Central memory CD8-positive, alpha-beta T cell (primary cell): ENCODE measurements at regions not wholly inside any gene's neighbourhood (a gene's known extent, or its start where the extent isn't known, plus 50 kb on each side); places are given as distances from the start of the nearest gene placed in this dataset.
A peak's percentile ranks its signal among the peaks of the same experiment; 100 is the strongest.
"Not testable (repeated sequence)": the region's sequence is repeated elsewhere in the genome, so short reads cannot be mapped to it uniquely, and the experiment has no call there.

Experiments
- ATAC-seq: fragments of 150-1000 bp; cut with Tn5 transposase; replicated peaks from 2 replicates; pipeline ENCODE4 v1.10.0; 2022; ENCODE audit warnings: mild to moderate bottlenecking, moderate FRiP score, moderate number of reproducible peaks; ENCODE audit not compliant: poor library complexity, severe bottlenecking; ENCODE audit errors: extremely low read depth
- DNase-seq, 2 donors: peaks; one replicate each; pipeline ENCODE4 v3.0.0; 2021; ENCODE audit warnings: low spot score in 2 of 2
- H3K27ac Mint-ChIP-seq: one replicate; pipeline ENCODE4 v1.8.0; 2022; ENCODE audit warnings: low read depth, mild to moderate bottlenecking, moderate library complexity, mixed read lengths
- H3K27me3 Mint-ChIP-seq: one replicate; pipeline ENCODE4 v1.8.0; 2022; ENCODE audit warnings: mixed read lengths
- H3K36me3 Mint-ChIP-seq: one replicate; pipeline ENCODE4 v1.8.0; 2022; ENCODE audit warnings: mild to moderate bottlenecking, moderate library complexity, mixed read lengths; ENCODE audit not compliant: insufficient read depth
- H3K4me1 Mint-ChIP-seq: one replicate; pipeline ENCODE4 v1.8.0; 2022; ENCODE audit warnings: mixed read lengths
- H3K4me3 Mint-ChIP-seq: one replicate; pipeline ENCODE4 v1.8.0; 2022; ENCODE audit warnings: mild to moderate bottlenecking, moderate library complexity, mixed read lengths
- H3K9me3 Mint-ChIP-seq: one replicate; pipeline ENCODE4 v1.8.0; 2022; ENCODE audit warnings: mixed read lengths

GRCh38 chr21:8419925-8420560 is 2101.3 kb upstream of the TPTE start:
- peaks cover 13% of the 10 kb centered on the region for H3K27me3 Mint-ChIP-seq
- peak; percentile 60 to 62 for DNase-seq
- not testable (repeated sequence) for H3K36me3 Mint-ChIP-seq, H3K4me1 Mint-ChIP-seq, H3K9me3 Mint-ChIP-seq, H3K4me3 Mint-ChIP-seq
- ATAC-seq = peak; percentile 76
- peak overlapping the region; percentile 29 for H3K27ac Mint-ChIP-seq

DNA sequence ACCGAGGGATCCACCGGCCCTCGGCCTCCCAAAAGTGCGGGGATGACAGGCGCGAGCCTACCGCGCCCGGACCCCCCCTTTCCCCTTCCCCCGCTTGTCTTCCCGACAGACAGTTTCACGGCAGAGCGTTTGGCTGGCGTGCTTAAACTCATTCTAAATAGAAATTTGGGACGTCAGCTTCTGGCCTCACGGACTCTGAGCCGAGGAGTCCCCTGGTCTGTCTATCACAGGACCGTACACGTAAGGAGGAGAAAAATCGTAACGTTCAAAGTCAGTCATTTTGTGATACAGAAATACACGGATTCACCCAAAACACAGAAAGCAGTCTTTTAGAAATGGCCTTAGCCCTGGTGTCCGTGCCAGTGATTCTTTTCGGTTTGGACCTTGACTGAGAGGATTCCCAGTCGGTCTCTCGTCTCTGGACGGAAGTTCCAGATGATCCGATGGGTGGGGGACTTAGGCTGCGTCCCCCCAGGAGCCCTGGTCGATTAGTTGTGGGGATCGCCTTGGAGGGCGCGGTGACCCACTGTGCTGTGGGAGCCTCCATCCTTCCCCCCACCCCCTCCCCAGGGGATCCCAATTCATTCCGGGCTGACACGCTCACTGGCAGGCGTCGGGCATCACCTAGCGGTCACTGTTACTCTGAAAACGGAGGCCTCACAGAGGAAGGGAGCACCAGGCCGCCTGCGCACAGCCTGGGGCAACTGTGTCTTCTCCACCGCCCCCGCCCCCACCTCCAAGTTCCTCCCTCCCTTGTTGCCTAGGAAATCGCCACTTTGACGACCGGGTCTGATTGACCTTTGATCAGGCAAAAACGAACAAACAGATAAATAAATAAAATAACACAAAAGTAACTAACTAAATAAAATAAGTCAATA is 2093.4 kb upstream of the TPTE start:
- not testable (repeated sequence) for H3K27me3 Mint-ChIP-seq

DNA sequence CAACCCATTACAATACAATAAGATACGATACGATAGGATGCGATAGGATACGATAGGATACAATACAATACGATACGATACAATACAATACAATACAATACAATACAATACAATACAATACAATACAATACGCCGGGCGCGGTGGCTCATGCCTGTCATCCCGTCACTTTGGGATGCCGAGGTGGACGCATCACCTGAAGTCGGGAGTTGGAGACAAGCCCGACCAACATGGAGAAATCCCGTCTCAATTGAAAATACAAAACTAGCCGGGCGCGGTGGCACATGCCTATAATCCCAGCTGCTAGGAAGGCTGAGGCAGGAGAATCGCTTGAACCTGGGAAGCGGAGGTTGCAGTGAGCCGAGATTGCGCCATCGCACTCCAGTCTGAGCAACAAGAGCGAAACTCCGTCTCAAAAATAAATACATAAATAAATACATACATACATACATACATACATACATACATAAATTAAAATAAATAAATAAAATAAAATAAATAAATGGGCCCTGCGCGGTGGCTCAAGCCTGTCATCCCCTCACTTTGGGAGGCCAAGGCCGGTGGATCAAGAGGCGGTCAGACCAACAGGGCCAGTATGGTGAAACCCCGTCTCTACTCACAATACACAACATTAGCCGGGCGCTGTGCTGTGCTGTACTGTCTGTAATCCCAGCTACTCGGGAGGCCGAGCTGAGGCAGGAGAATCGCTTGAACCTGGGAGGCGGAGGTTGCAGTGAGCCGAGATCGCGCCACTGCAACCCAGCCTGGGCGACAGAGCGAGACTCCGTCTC is 2092.5 kb upstream of the TPTE start:
- H3K4me1 Mint-ChIP-seq, H3K27ac Mint-ChIP-seq, H3K36me3 Mint-ChIP-seq, H3K27me3 Mint-ChIP-seq, H3K9me3 Mint-ChIP-seq, H3K4me3 Mint-ChIP-seq, DNase-seq: not testable (repeated sequence)
- ATAC-seq = peak; percentile 67

More for the DNA sequence above, 2093.4 kb upstream of the TPTE start:
- not testable (repeated sequence) for H3K9me3 Mint-ChIP-seq, DNase-seq, H3K4me3 Mint-ChIP-seq, H3K27ac Mint-ChIP-seq, H3K36me3 Mint-ChIP-seq, H3K4me1 Mint-ChIP-seq
- ATAC-seq = peak; percentile 41

GRCh38 chr21:8434710-8435109 is 2086.7 kb upstream of the TPTE start:
- not testable (repeated sequence) for ATAC-seq, H3K4me1 Mint-ChIP-seq, H3K36me3 Mint-ChIP-seq, H3K27ac Mint-ChIP-seq, H3K9me3 Mint-ChIP-seq, H3K4me3 Mint-ChIP-seq, DNase-seq, H3K27me3 Mint-ChIP-seq

DNA sequence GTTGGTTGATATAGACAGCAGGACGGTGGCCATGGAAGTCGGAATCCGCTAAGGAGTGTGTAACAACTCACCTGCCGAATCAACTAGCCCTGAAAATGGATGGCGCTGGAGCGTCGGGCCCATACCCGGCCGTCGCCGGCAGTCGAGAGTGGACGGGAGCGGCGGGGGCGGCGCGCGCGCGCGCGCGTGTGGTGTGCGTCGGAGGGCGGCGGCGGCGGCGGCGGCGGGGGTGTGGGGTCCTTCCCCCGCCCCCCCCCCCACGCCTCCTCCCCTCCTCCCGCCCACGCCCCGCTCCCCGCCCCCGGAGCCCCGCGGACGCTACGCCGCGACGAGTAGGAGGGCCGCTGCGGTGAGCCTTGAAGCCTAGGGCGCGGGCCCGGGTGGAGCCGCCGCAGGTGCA is 2078.3 kb upstream of the TPTE start:
- H3K4me3 Mint-ChIP-seq, H3K27me3 Mint-ChIP-seq, H3K4me1 Mint-ChIP-seq, ATAC-seq, H3K36me3 Mint-ChIP-seq, DNase-seq, H3K9me3 Mint-ChIP-seq, H3K27ac Mint-ChIP-seq: not testable (repeated sequence)

GRCh38 chr21:8449807-8450206 is 2071.6 kb upstream of the TPTE start:
- ATAC-seq, H3K9me3 Mint-ChIP-seq, H3K4me3 Mint-ChIP-seq, H3K27ac Mint-ChIP-seq, H3K4me1 Mint-ChIP-seq, H3K27me3 Mint-ChIP-seq, H3K36me3 Mint-ChIP-seq, DNase-seq: not testable (repeated sequence)

- not testable (repeated sequence) for H3K9me3 Mint-ChIP-seq, H3K36me3 Mint-ChIP-seq, DNase-seq, H3K27me3 Mint-ChIP-seq, H3K4me1 Mint-ChIP-seq, H3K27ac Mint-ChIP-seq, H3K4me3 Mint-ChIP-seq
- peak; percentile 34 for ATAC-seq
Measured at GRCh38 chr21:8455279-8456128, 2065.9 kb upstream of the TPTE start.

DNA sequence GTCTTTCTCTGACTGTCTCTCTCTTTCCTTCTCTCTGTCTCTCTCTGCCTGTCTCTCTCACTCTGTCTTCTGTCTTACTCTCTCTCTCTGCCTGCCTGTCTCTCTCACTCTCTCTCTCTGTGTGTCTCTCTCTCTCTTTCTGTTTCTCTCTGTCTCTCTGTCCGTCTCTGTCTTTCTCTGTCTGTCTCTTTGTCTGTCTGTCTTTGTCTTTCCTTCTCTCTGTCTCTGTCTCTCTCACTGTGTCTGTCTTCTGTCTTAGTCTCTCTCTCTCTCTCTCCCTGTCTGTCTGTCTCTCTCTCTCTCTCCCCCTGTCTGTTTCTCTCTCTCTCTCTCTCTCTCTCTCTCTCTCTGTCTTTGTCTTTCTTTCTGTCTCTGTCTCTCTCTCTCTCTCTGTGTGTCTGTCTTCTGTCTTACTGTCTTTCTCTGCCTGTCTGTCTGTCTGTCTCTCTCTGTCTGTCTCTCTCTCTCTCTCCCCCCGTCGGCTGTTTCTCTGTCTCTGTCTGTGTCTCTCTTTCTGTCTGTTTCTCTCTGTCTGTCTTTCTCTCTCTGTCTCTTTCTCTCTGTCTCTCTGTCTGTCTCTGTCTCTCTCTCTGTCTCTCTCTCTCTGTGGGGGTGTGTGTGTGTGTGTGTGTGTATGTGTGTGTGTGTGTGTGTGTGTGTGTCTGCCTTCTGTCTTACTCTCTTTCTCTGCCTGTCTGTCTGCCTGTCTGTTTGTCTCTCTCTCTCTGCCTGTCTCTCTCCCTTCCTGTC is 2056.8 kb upstream of the TPTE start:
- not testable (repeated sequence) for H3K4me1 Mint-ChIP-seq, H3K4me3 Mint-ChIP-seq, H3K9me3 Mint-ChIP-seq, H3K36me3 Mint-ChIP-seq, DNase-seq, H3K27ac Mint-ChIP-seq, H3K27me3 Mint-ChIP-seq
- ATAC-seq = peak; percentile 64

DNA sequence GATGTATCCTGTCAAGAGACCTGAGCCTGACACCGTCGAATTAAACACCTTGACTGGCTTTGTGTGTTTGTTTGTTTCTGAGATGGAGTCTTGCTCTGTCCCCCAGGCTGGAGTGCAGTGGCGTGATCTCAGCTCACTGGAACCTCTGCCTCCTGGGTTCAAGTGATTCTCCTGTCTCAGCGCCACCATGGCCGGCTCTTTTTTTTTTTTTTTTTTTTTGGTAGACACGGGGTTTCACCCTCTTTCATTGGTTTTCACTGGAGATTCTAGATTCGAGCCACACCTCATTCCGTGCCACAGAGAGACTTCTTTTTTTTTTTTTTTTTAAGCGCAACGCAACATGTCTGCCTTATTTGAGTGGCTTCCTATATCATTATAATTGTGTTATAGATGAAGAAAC is 2054.7 kb upstream of the TPTE start:
- H3K27me3 Mint-ChIP-seq, H3K4me1 Mint-ChIP-seq, ATAC-seq, H3K27ac Mint-ChIP-seq, H3K36me3 Mint-ChIP-seq, DNase-seq, H3K4me3 Mint-ChIP-seq, H3K9me3 Mint-ChIP-seq: not testable (repeated sequence)
